NT2/D1 (cell line): ENCODE measurements at regions not wholly inside any gene's neighbourhood (a gene's known extent, or its start where the extent isn't known, plus 50 kb on each side); places are given as distances from the start of the nearest gene placed in this dataset.

Experiments
- DNase-seq: peaks from one replicate; pipeline ENCODE4 v3.0.0-alpha.2; 2011; ENCODE audit warnings: low read depth, low spot score
- H3K27me3 ChIP-seq: 2 replicates; pipeline ENCODE4 v1.6.0; 2011; ENCODE audit warnings: mild to moderate bottlenecking; ENCODE audit not compliant: insufficient read length, insufficient read depth
- H3K36me3 ChIP-seq: 2 replicates; pipeline ENCODE4 v1.6.1; 2011; ENCODE audit warnings: mild to moderate bottlenecking, low read length, mixed read lengths; ENCODE audit not compliant: insufficient read depth, insufficient read length
- H3K4me1 ChIP-seq: 2 replicates; pipeline ENCODE4 v1.5.1; 2011; ENCODE audit not compliant: insufficient read depth, insufficient read length
- H3K4me3 ChIP-seq: 2 replicates; pipeline ENCODE4 v1.5.1; 2011; ENCODE audit warnings: low read depth; ENCODE audit not compliant: insufficient read length
- H3K9ac ChIP-seq: 2 replicates; pipeline ENCODE4 v1.6.0; 2011; ENCODE audit warnings: low read depth; ENCODE audit not compliant: insufficient read length
- H3K9me3 ChIP-seq: 2 replicates; pipeline ENCODE4 v1.5.1; 2011; ENCODE audit warnings: mild to moderate bottlenecking, low read length; ENCODE audit not compliant: insufficient read depth
- SUZ12 ChIP-seq: IDR thresholded peaks from 2 replicates; pipeline ENCODE4 v1.6.1; 2011; ENCODE audit not compliant: insufficient read length, insufficient read depth; ENCODE audit errors: extremely low read depth
- YY1 ChIP-seq: IDR thresholded peaks from 2 replicates; pipeline ENCODE4 v1.6.1; 2011; ENCODE audit not compliant: insufficient read length, insufficient read depth
- ZNF274 ChIP-seq: IDR thresholded peaks from 2 replicates; pipeline ENCODE4 v1.6.1; 2011; ENCODE audit warnings: mild to moderate bottlenecking, low read depth, low read length

GRCh38 chr16:13401641-13402040, 500.2 kb downstream of the SHISA9 start:
- Histone ChIP-seq H3K36me3 (no peaks in the 10 kb centered on the region), H3K27me3 (no peaks in the 10 kb centered on the region), H3K9me3 (no peaks in the 10 kb centered on the region), H3K4me1 (no peaks in the 10 kb centered on the region), H3K4me3 (no peak overlapping the region), H3K9ac (no peak overlapping the region)
- TF ChIP-seq YY1 (no peak), ZNF274 (no peak), SUZ12 (no peak)
- no peak for DNase-seq

GRCh38 chr16:13402601-13403000, 501.2 kb downstream of the SHISA9 start:
- DNase-seq = no peak
- Histone ChIP-seq H3K4me1 (no peaks in the 10 kb centered on the region), H3K36me3 (no peaks in the 10 kb centered on the region), H3K27me3 (no peaks in the 10 kb centered on the region), H3K9ac (no peak overlapping the region), H3K9me3 (no peaks in the 10 kb centered on the region), H3K4me3 (no peak overlapping the region)
- no peak for TF ChIP-seq ZNF274
- no peak for TF ChIP-seq YY1
- no peak for TF ChIP-seq SUZ12

- Histone ChIP-seq H3K27me3 (no peaks in the 10 kb centered on the region), H3K4me1 (no peaks in the 10 kb centered on the region), H3K4me3 (no peak overlapping the region), H3K9me3 (0 out of 2 replicates have a peak, but pooled peaks cover under 1% of the 10 kb centered on the region), H3K9ac (no peak overlapping the region), H3K36me3 (no peaks in the 10 kb centered on the region)
- no peak for DNase-seq
- TF ChIP-seq SUZ12 = no peak
- TF ChIP-seq ZNF274 = no peak
- no peak for TF ChIP-seq YY1
Measured at GRCh38 chr16:13403326-13403725, 501.9 kb downstream of the SHISA9 start.

- Histone ChIP-seq H3K9me3 (0 out of 2 replicates have a peak, but pooled peaks cover 4% of the 10 kb centered on the region), H3K27me3 (no peaks in the 10 kb centered on the region), H3K4me3 (no peak overlapping the region), H3K36me3 (no peaks in the 10 kb centered on the region), H3K9ac (no peak overlapping the region), H3K4me1 (no peaks in the 10 kb centered on the region)
- DNase-seq = no peak
- no peak for TF ChIP-seq YY1
- TF ChIP-seq ZNF274 = no peak
- TF ChIP-seq SUZ12 = no peak
Measured at GRCh38 chr16:13414154-13414553, 505.8 kb upstream of the ERCC4 start.

- Histone ChIP-seq H3K27me3 (no peaks in the 10 kb centered on the region), H3K9ac (no peak overlapping the region), H3K9me3 (no peaks in the 10 kb centered on the region), H3K4me1 (no peaks in the 10 kb centered on the region), H3K4me3 (no peak overlapping the region), H3K36me3 (no peaks in the 10 kb centered on the region)
- no peak for TF ChIP-seq SUZ12
- TF ChIP-seq ZNF274 = no peak
- DNase-seq = no peak
Measured at GRCh38 chr16:13419589-13419988, 500.4 kb upstream of the ERCC4 start.

- H3K27me3 ChIP-seq = no peaks in the 10 kb centered on the region
- DNase-seq = no peak
- no peaks in the 10 kb centered on the region for H3K4me1 ChIP-seq
Measured at GRCh38 chr16:13421726-13422125, 498.2 kb upstream of the ERCC4 start.

GRCh38 chr16:13425836-13426235, 494.1 kb upstream of the ERCC4 start:
- no peak for DNase-seq
- H3K36me3 ChIP-seq = no peaks in the 10 kb centered on the region
- no peak overlapping the region for H3K4me3 ChIP-seq
- H3K4me1 ChIP-seq = no peaks in the 10 kb centered on the region
- no peaks in the 10 kb centered on the region for H3K27me3 ChIP-seq
- peaks cover 10% of the 10 kb centered on the region; the same call in 1 of the 2 replicates for H3K9me3 ChIP-seq
- TF ChIP-seq ZNF274 (no peak), YY1 (no peak), SUZ12 (no peak)
- H3K9ac ChIP-seq = no peak overlapping the region

More at GRCh38 chr16:13421726-13422125, 498.2 kb upstream of the ERCC4 start:
- peaks cover 5% of the 10 kb centered on the region; the same call in 1 of the 2 replicates for H3K9me3 ChIP-seq
- no peaks in the 10 kb centered on the region for H3K36me3 ChIP-seq
- no peak for TF ChIP-seq ZNF274
- no peak for TF ChIP-seq YY1
- no peak for TF ChIP-seq SUZ12
- H3K4me3 ChIP-seq = no peak overlapping the region
- H3K9ac ChIP-seq = no peak overlapping the region

- Histone ChIP-seq H3K27me3 (no peaks in the 10 kb centered on the region), H3K9me3 (peaks cover 10% of the 10 kb centered on the region; the same call in 1 of the 2 replicates), H3K9ac (no peak overlapping the region), H3K4me3 (no peak overlapping the region), H3K36me3 (no peaks in the 10 kb centered on the region), H3K4me1 (no peaks in the 10 kb centered on the region)
- DNase-seq = peak; percentile 59
- TF ChIP-seq ZNF274 = no peak
- no peak for TF ChIP-seq YY1
- TF ChIP-seq SUZ12 = no peak
Measured at GRCh38 chr16:13426269-13426668, 493.7 kb upstream of the ERCC4 start.
